ENCODE measurements at regions not wholly inside any gene's neighbourhood (a gene's known extent, or its start where the extent isn't known, plus 50 kb on each side); places are given as distances from the start of the nearest gene placed in this dataset.
"Not testable (repeated sequence)": the region's sequence is repeated elsewhere in the genome, so short reads cannot be mapped to it uniquely, and the experiment has no call there.

DNA sequence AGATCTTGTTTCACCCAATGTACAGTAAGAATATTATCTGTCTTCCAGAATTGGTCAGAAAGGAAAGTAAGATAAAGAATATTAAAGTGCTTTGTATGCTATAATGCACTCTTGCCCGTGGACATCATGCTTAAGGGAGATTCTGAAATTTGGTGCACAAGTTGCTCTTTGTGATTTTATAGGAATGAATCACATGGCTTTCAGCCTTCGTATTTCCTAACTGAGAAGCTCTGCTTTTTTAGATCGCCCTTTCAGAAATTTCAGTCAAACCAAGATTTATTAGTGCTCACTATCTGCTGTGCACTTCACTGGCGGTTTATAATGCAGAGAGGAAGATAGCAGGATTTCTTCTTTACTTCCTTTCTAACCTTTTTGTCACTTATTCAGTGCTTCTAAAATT is 1248.5 kb upstream of the LRRN3 start:
- no peak for DNase-seq

DNA sequence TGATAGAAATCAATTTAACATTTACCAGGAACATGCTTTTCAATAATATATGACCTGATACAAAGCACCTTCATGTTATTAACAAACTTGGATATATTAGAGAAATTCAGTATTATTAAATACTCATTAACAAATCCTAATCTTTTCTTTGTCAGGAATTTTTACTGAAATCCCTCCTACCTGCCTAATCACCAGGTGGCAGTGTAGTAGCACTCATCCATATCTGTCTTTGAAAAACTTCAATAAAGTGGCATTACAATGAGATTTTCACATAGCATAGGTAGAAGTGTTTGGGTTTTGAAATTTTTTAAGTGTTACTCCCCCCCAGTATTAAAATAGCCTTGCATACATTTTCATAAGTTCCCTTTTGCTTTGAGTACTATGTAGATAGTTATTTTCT is 1246.6 kb upstream of the LRRN3 start:
- DNase-seq = peak; percentile 59

DNA sequence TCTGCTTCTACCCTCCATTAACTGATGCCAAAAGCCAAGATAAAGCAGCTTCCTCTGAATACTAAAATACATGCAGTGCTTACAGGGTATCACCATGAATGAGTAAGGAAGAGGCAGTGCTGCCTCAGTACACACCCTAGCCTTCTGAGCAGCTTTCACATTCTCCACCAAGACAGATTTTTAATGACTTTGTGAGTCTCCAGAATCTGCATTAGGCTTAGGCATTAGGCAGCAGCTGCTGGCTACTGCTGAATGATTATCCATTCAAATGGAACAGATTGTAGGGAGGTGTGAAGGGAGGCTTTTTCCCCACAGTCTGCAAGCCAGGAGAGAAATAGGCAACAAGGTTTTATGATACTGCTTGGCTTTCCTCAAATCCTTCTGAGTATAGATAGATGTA is 1226.7 kb upstream of the LRRN3 start:
- DNase-seq = peak; percentile 14

DNA sequence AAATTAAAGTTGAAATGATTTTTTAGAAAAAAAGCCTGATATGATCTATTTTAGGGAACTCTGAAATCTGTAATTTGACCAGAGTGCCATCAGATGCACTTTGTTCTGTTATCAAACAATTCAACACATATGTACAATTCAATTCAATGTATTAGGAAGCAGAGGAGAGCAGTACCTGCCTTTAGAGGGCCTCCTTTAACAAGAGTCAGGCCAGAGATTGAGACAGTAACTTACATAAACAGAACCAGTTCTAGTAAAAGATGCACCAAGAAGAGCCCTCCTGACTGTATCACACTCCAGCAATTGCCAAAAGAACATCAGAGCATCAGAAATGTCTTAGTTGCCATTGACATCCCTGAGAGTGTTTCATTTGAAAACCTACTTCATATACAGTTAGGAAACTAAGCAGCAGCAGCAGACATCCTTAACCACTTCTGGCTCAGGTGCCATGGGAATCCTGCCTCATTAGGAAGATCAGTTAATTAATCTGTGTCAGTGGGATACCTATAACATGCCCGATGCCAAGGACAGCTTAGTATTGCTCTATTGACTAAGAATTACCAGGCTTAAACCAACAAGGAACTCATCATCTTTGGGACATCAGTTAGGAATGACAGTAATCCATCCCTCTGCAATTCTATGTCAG is 1222.6 kb upstream of the LRRN3 start:
- no peak for DNase-seq

DNA sequence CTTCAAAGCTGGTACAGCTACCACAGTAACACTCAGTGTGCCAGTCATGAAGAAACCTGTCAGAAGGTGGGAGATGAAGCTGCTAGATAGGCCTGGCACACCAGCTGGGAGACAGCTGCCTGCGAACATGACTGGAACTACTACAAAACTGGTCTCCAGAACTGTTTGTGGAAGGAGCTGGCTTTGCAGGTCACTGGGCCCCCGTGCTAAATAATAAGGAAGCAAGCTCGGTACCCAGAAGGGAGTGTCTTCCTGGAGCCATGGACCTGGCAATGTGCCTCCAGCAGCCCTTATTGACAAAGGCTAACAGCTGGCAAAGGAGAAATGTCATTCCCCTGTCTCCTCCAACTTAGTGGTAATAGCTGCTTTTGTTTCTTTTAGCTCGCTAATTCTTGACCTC is 1217.6 kb upstream of the LRRN3 start:
- DNase-seq = peak; percentile 43

DNA sequence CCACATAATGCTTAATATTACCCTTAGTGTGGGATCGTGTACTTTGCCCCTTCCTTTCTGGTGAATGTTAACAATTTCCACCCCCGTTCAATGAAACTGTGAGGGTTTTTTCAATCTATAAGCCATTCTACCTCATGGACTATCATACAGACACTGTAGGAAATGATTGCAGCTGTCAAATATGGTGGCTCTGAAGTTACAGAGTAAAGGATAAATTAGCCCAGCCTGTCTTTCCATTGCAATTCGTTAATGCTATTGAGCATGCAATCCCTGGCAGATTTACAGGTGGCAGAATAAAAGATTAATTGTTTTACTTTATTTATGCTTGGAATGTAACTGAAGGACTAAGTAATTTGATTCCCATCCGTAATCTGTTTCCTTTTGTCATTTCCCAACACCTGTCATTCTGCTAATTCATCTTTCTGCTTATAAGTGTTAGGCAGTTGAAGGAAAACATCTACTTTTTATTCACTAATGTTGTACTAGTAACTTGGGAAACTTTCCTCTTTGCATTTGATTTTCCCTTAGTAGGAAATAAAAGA is 1211.6 kb upstream of the LRRN3 start:
- DNase-seq = peak; percentile 94

DNA sequence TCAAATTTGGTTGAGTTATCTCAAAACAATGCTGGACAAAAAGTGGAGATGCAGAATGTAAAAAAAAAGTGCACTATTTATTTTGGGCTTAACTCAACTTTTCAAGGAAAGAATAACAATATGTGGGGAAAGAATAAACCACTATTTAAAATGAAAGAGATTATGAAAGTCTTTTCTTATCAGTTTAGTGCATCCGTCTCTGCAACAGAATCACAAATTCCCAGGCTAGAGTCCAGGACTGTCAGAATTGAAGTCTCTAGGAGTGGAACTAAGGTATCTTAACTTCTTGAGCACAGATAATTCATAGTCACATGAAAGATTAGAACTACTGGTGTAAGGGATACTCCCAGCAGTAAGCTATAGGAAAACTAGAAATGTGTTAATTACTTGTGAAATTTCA is 1200.3 kb upstream of the LRRN3 start:
- no peak for DNase-seq

DNA sequence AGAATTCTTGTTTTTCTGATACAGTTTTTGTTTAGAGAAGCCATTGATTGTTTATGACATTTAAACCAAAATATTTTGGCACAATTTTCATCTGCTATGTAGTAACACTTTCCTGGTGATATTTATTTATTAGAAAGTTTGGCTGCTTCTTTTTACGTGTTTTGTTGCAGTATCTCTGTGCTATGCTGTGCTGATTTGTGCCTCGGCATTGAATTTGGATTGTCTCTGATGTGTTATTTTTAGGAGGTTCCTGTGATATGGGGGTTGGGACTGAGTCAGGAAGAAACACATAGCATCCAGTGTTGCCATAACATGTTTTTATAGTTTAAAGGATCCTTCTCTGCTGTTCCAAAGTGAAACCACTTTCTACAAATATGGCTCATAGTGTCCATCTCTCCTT is 1197.7 kb upstream of the LRRN3 start:
- no peak for DNase-seq

DNA sequence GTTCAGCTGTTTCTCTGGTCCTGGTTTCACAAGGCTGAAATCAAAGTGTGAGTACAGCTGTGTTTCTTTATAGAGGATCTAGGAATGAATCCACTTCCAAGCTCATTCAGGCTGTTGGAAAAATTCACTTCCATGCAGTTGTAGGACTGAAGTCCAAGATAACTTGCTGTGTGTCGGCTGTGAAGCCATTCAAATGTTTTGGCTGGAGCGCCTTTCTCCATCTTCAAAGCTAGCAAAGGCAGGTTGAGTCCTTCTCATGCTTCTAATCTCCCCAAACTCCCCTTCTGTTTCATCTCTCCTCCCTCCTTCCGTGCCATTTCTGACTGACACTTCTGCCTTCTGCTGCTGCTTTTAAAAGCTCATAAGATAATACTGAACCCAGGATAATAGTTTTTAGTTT is 1195.4 kb upstream of the LRRN3 start:
- DNase-seq = no peak

DNA sequence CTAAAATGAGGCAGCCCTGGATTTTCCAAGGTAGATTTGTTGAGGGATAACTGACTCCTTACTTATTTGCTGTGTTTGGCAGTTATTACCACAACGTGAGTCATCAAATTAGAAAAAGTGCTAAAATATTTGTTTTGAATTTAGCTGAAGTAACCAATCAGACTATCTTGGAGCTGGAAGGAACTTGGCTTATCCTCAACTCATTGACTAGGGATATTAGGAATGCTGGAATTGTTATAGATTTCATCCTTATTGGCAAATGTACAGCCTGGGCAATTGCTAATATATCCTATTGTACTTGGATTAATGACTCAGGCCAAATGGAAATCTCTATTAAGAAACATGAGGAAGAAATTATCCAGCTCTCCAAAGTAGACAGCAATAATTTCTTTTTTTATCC is 1189.0 kb upstream of the LRRN3 start:
- no peak for DNase-seq

DNA sequence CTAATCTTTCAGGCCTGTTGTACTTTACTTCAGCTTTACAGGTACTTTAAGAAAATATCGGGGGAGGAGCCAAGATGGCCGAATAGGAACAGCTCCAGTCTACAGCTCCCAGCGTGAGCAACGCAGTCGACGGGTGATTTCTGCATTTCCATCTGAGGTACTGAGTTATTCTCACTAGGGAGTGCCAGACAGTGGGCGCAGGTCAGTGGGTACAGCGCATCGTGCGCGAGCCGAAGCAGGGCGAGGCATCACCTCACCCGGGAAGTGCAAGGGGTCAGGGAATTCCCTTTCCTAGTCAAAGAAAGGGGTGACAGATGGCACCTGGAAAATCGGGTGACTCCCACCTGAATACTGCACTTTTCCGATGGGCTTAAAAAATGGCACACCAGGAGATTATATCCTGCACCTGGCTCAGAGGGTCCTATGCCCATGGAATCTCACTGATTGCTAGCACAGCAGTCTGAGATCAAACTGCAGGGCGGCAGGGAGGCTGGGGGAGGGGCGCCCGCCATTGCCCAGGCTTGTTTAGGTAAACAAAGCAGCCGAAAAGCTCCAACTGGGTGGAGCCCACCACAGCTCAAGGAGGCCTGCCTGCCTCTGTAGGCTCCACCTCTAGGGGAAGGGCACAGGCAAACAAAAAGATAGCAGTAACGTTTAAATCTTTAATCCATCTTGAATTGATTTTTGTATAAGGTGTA is 1185.4 kb upstream of the LRRN3 start:
- DNase-seq = not testable (repeated sequence)

DNA sequence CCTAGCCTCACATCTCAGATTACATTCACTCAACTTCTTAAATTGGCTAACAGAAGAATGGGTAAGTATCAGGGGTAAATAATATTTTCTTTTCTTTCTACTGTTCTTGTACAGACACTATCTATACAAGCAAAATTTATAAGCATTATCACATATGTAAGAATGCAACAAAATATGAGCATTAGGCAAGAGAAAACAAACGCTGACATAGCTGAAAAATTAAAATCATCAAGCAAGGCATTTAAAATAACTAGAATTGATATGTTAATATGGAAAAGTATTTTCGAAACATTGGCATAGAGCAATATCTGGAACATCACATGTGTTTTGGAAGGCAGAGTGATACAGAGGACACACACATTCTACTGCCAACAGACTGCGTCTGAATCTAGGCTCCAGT is 1175.3 kb upstream of the LRRN3 start:
- DNase-seq = no peak

DNA sequence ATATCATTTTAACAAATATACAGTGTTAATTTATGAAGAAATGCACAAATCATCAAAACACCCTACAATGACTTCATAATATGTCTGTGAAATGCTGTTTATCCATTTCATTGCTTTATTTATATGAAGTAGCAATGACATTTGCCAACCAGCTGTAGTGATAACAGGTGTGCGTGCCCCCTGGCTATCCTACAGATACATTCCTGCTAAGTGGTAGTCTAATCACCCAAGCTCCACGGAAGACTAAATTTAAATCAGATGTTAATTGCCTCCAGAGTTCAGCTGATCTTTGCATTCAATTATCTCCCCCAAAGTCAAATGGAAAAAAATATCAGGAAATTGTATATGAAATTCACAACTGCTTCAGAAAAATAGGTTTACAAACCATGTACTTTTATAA is 1164.2 kb upstream of the LRRN3 start:
- DNase-seq = no peak

DNA sequence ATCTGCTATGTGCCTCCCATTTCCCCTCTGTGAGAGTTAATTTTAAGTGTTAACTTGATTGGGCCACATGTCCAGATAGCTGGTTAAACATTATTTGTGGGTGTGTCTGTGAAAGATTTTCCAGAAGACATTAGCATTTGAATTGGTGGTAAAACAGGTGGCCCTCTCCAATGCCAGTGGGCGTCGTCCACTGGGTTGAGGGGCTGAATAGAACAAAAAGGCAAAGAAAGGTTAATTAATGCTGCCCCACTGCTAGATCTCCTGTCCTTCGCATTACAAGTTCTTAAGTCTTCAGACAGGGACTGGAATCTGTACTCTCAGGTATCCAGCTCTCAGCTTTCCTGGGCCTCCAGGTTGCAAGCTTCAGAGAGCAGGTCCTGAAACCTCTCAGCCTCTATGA is 1160.9 kb upstream of the LRRN3 start:
- no peak for DNase-seq

DNA sequence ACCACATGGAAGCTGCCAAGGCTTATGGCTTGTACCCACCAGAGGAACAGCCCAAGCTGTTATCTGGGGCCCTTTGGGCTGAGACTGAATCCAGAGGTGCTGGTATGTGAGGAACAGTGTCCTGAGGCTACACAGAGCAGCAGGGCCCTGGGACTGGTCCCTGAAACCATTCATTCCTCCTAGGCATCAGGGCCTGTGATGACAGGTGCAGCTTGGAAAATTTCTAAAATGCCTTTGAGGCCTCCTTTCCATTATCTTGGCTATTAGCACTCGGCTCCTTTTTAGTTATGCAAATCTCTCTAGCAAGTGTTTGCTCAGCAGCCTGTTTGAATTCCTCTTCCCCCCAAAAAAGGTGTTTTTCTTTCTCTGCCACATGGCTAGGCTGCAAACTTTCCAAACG is 1151.7 kb upstream of the LRRN3 start:
- DNase-seq = no peak

DNA sequence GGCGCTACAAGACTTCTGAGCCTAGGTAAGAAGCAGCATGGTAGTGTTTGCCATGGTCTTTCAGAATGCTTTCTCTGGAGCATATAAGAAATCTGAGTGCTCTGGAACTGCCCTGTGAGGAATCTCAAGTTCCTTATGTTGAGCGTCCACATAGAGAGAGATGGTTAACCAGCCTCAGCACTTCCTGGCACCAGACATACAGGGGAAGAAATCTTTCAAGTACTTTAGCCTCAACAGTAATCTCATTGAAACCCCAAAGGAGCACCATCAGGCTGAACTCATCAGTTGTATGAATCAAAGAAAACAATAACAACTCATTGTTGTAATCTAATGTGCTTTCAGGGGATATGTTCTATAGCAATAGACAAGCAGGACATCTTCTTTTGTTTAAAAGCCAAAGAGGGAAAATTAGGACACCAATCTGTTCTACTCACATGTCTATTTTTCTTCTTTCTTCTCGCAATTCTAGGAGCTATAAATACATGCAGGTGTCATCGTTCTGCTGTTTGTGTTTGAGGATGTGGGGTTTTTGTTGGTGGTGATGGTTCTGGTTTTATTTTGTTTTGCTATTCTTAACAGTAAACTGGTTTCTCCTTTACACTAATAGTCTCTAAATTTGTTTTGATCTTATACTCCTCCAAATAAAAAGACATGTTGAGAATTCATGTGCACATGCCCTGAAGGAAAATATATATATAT is 1145.0 kb upstream of the LRRN3 start:
- DNase-seq = no peak

DNA sequence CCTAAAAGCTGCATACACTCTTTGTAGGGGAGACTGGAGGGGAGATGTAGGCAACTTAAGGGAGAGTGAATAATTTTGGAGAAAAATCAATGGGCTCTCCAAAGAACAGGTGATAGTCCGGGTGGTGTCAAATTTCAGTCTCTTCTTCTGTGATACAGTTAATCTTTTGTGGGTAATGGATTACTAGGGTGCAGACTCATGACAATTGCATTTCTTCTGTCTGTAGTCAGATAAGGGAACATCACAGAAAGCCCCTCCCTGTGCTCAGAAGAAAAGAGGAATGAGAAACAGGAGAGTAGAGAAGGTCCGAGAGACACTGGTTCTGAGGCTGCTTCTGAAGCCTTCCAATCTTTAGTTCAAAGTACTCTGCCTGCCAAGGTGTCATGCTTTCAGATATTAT is 1140.7 kb upstream of the LRRN3 start:
- DNase-seq = peak; percentile 3

DNA sequence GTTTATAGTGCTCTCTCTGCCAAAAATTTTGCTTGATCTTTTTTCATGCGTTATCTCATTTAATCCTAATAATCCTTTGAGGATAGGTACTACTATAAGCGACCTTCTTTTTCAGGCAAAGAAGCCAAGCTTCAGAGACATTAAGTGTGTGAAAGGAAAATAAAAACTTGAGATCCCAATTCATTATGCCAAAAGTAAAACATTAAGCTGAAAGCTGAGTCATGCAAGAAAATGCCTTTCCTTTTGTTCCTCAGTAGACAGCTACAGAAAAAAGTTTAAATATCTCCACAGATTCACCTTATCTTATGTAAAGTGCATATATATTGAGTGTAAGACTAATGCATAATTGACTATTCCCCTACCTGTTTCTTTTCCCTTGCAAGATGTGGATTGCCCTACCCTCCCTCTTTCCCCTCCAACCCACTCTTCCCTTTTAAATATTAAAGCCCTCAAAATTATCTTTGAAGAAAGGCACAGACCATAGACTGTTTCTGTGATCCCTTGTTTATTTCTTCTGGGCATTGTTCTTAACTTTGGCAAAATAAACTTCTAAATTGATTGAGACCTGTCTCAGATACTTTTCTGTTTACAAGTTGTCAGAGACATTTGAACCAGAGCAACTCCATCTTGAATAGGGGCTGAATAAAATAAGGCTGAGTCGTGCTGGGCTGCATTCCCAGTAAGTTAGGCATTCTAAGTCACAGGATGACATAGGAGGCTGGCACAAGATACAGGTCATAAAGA is 1139.9 kb upstream of the LRRN3 start:
- no peak for DNase-seq

DNA sequence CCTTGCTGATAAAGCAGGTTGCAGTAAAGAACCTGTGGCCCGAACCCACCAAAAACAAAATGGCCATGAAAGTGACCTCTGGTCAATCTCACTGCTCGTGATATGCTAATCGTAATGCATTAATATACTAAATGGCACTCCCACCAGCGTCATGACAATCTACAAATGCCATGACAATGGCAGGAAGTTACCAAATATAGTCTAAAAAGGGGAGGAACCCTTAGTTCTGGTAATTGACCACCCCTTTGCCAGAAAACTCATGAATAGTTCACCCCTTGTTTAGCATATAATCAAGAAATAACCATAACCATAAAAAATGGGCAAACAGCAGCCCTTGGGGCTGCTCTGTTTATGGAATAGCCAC is 1139.4 kb upstream of the LRRN3 start:
- DNase-seq = no peak

DNA sequence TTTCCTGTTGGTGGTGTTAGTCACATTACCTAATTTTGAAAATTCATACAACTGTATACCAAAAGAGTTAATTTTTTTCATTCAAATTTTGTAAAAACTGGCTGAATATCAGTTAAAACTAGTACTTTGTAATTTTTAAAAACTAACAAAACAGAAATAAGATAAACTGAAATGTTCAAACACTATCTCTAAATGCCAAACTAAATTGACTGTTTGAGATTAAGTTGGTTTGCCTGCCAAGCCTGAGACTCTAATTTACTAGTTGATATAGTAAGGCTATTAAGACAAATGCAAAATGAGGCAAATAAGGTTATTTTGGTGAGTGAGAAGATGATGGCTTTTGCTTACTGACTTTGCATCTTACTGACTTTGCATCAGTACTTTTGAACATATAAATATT is 1134.9 kb upstream of the LRRN3 start:
- DNase-seq = no peak

DNA sequence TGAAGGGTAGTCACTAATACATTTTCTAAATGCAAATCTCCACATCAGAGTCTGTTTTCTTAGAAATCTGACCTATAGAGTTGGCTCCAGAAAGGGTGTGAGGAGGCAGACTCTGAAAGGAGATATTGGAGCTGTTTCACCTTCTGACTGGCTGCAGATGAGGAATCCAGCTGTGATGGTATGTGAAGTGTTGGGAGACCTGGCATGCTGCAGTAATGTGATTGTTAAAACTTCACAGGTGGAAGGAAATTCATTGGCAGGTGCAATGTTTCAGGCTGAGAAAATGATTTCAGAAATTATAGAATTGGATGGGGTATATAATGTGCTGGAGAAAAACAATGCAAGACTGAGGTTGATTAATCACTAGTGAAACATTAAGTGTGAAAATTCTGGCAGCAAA is 1134.0 kb upstream of the LRRN3 start:
- no peak for DNase-seq

DNA sequence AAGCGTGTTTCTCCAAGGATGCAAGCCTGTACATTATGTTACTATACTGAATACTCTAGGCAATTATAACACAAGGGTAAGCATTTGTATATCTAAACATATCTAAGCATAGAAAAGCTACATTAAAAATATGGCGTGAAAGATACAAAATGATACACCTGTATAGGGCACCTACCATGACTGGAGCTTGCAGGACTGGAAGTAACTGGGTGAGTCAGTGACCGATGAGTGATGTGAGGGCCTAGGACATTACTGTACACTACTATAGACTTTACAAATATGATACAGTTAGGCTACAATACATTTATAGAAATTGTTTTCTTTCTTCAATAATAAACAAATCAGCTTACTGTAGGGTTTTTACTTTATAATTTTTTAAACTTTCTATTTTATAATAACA is 1127.2 kb upstream of the LRRN3 start:
- DNase-seq = no peak

DNA sequence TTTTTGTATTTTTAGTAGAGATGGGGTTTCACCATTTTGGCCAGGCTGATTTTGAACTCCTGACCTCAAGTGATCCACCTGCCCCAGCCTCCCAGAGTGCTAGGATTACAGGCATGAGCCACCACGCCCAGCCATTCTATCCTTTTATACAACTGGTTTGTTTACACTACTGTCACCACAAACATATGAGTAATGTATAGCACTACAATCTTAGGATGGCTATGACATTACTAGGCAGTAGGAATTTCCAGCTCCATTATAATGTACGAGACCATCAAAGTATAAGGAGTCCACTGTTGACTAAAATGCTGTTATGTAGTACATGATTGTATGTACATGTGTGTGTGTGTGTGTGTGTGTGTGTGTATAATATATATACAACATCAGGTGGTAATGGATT is 1126.1 kb upstream of the LRRN3 start:
- no peak for DNase-seq

DNA sequence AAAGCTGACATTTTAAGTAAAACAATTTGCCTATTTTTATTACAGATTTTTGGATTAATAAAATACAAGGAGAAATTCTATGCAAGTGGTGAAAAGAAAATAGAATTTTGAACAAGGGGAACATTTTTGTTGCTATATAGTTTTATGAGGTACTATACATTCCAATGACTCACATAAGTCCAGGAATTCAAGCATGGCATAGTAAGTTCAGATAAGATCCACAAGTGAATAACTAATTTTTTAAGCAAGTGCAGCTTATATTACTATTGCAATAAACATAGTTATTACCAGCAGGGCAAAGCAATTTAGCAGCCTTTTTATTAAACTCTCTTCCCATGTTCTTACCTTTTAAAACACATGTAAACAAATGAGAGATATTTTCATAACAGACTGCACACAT is 1123.5 kb upstream of the LRRN3 start:
- DNase-seq = no peak
